ENCODE measurements at regions not wholly inside any gene's neighbourhood (a gene's known extent, or its start where the extent isn't known, plus 50 kb on each side); places are given as distances from the start of the nearest gene placed in this dataset.

DNA sequence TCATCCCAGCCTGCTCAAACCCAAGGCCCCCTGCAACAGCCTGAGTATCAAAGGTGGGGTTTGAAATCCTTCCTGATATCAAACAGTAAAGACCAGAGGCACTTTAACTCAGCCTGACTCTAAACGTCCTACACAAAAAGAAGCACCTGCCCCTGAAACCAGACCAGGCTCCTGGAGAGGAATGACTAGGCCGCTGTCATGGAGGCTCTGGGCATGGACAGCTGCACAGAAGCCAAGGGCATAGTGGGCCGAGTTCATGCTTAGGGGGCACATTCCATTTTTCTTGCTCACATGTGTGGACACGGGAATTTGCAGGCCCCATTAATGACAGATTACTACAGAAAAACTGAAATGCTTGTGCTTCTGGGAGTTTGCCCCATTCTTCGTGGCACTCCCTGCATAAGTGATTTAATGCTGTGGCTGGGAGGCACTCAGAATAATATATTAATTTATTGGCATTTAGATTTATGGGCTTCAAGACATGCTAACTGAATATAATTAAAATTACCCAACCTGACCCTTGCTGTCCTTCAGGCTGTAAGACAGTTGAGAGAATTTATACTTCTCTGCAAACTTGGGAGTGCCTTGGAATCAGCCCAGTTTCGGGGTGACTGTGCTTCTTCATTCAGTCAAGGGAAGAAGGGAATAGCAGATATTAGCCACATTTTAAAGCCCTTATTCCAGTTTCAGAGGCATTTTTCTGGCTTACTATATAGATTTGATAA lies 105.5 kb downstream of the GYPC start:
- TF ChIP-seq YY1 (IDR thresholded peaks at IDR 0.05; ENCODE audit: extremely low read depth, insufficient replicate concordance, low read depth, low read length) (no peak), POLR2A (IDR thresholded peaks at IDR 0.05; ENCODE audit: borderline replicate concordance, extremely low read depth, insufficient read depth, insufficient read length) (no peak), CTCF (IDR thresholded peaks at IDR 0.05 in 2 of 3, conservative IDR thresholded peaks at IDR 0.05 in 1 of 3; ENCODE audit: borderline replicate concordance in 1 of 3, insufficient read depth in 1 of 3, low read depth in 2 of 3, low read length in 2 of 3) (no peak)
- TF ChIP-seq, protein P1, sequence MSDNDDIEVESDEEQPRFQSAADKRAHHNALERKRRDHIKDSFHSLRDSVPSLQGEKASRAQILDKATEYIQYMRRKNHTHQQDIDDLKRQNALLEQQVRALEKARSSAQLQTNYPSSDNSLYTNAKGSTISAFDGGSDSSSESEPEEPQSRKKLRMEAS (IDR thresholded peaks at IDR 0.05): no peak
